ENCODE measurements at regions not wholly inside any gene's neighbourhood (a gene's known extent, or its start where the extent isn't known, plus 50 kb on each side); places are given as distances from the start of the nearest gene placed in this dataset.
"Not testable (repeated sequence)": the region's sequence is repeated elsewhere in the genome, so short reads cannot be mapped to it uniquely, and the experiment has no call there.

- no TSS peak for BruUV-seq (replicated peaks)
- Histone ChIP-seq H3K9me3 (ENCODE audit: low read depth, low read length, poor library complexity, severe bottlenecking) (no peaks in the 10 kb centered on the region), H3K27ac (ENCODE audit: low read depth, low read length, poor library complexity, severe bottlenecking) (no peak overlapping the region), H3K36me3 (ENCODE audit: insufficient read depth, low read length, poor library complexity, severe bottlenecking) (no peaks in the 10 kb centered on the region), H3K27me3 (replicated peaks; ENCODE audit: insufficient read depth, low read depth, low read length, poor library complexity) (no peaks in the 10 kb centered on the region), H3K4me3 (ENCODE audit: low read depth, low read length, poor library complexity, severe bottlenecking) (no peak overlapping the region), H3K4me1 (ENCODE audit: insufficient read depth, low read length, poor library complexity, severe bottlenecking) (no peaks in the 10 kb centered on the region)
- CTCF ChIA-PET, result no interaction called here
- TF ChIP-seq EZH2 (IDR thresholded peaks at IDR 0.05; ENCODE audit: borderline replicate concordance, low read depth, low read length, poor library complexity, severe bottlenecking) (no peak), CTCF (conservative IDR thresholded peaks at IDR 0.05; ENCODE audit: low read depth, low read length) (no peak)
- POLR2A ChIA-PET (ENCODE audit: low non-redundant PET), result no interaction called here
- DNase-seq (ENCODE audit: low spot score), result no peak
- intact Hi-C loops (cut with micrococcal nuclease; ENCODE audit: unreplicated experiment), result no loop called here
These were observed 215.6 kb downstream of the SYK start for GRCh38 chr9:91017245-91017644.

- BruUV-seq (replicated peaks); H3K4me1 ChIP-seq (ENCODE audit: insufficient read depth, low read length, poor library complexity, severe bottlenecking); H3K27ac ChIP-seq (ENCODE audit: low read depth, low read length, poor library complexity, severe bottlenecking); H3K9me3 ChIP-seq (ENCODE audit: low read depth, low read length, poor library complexity, severe bottlenecking); DNase-seq (ENCODE audit: low spot score); CTCF ChIA-PET; H3K27me3 ChIP-seq (replicated peaks; ENCODE audit: insufficient read depth, low read depth, low read length, poor library complexity); intact Hi-C loops (cut with micrococcal nuclease; ENCODE audit: unreplicated experiment); H3K4me3 ChIP-seq (ENCODE audit: low read depth, low read length, poor library complexity, severe bottlenecking); H3K36me3 ChIP-seq (ENCODE audit: insufficient read depth, low read length, poor library complexity, severe bottlenecking); POLR2A ChIA-PET (ENCODE audit: low non-redundant PET): not testable (repeated sequence)
These were observed 218.3 kb downstream of the SYK start for GRCh38 chr9:91019871-91020270.

DNA sequence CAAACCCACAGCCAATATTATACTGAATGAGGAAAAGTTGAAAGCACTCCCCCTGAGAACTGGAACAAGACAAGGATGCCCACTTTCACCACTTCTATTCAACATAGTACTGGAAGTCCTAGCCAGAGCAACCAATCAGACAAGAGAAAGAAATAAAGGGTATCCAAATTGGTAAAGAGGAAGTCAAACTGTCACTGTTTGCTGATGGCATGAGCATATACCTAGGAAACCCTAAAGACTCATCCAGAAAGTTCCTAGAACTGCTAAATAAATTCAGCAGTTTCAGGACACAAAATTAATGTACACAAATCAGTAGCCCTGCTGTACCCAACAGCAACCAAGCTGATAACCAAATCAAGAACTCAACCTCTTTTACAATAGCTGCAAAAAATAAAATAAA, 220.0 kb downstream of the SYK start:
- H3K27me3 ChIP-seq (replicated peaks; ENCODE audit: insufficient read depth, low read depth, low read length, poor library complexity); DNase-seq (ENCODE audit: low spot score); H3K9me3 ChIP-seq (ENCODE audit: low read depth, low read length, poor library complexity, severe bottlenecking); intact Hi-C loops (cut with micrococcal nuclease; ENCODE audit: unreplicated experiment); H3K36me3 ChIP-seq (ENCODE audit: insufficient read depth, low read length, poor library complexity, severe bottlenecking); CTCF ChIA-PET; POLR2A ChIA-PET (ENCODE audit: low non-redundant PET); H3K27ac ChIP-seq (ENCODE audit: low read depth, low read length, poor library complexity, severe bottlenecking); H3K4me3 ChIP-seq (ENCODE audit: low read depth, low read length, poor library complexity, severe bottlenecking); BruUV-seq (replicated peaks); H3K4me1 ChIP-seq (ENCODE audit: insufficient read depth, low read length, poor library complexity, severe bottlenecking): not testable (repeated sequence)

DNA sequence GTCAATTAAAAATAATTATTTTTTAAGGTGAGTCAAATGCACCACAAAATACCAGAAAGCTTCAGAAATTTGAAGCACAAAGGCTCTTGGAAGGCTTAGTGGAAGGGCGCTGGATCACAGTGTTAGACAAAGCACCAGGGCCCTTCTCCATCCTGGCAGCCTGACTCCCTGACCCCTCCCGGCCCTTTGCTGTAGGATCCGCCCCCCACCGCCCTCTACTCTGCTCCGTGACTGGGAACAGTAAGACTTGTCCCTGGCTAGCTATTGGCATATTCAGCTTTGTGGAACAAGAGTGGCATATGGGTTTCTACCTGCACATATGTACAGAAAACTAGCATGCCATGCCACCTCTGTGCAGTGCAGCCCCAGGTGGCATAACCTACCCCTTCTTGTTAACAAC, 222.1 kb downstream of the SYK start:
- DNase-seq (ENCODE audit: low spot score), result no peak
- Histone ChIP-seq H3K4me3 (ENCODE audit: low read depth, low read length, poor library complexity, severe bottlenecking) (no peak overlapping the region), H3K36me3 (ENCODE audit: insufficient read depth, low read length, poor library complexity, severe bottlenecking) (no peaks in the 10 kb centered on the region), H3K9me3 (ENCODE audit: low read depth, low read length, poor library complexity, severe bottlenecking) (no peaks in the 10 kb centered on the region), H3K27ac (ENCODE audit: low read depth, low read length, poor library complexity, severe bottlenecking) (no peak overlapping the region), H3K4me1 (ENCODE audit: insufficient read depth, low read length, poor library complexity, severe bottlenecking) (no peaks in the 10 kb centered on the region), H3K27me3 (replicated peaks; ENCODE audit: insufficient read depth, low read depth, low read length, poor library complexity) (no peaks in the 10 kb centered on the region)
- TF ChIP-seq EZH2 (IDR thresholded peaks at IDR 0.05; ENCODE audit: borderline replicate concordance, low read depth, low read length, poor library complexity, severe bottlenecking) (no peak), CTCF (conservative IDR thresholded peaks at IDR 0.05; ENCODE audit: low read depth, low read length) (no peak)
- ChIA-PET POLR2A (ENCODE audit: low non-redundant PET) (no interaction called here), CTCF (no interaction called here)
- no TSS peak for BruUV-seq (replicated peaks)
- intact Hi-C loops (cut with micrococcal nuclease; ENCODE audit: unreplicated experiment), result no loop called here
